Transverse colon (tissue), 3 donors: ENCODE measurements at regions not wholly inside any gene's neighbourhood (a gene's known extent, or its start where the extent isn't known, plus 50 kb on each side); places are given as distances from the start of the nearest gene placed in this dataset.

Experiments used
- CTCF ChIP-seq, 5 experiments: fragments of 200-600 bp in 3 of 5; fragments of 450-650 bp in 2 of 5; sonication (generic) in 3 of 5; IDR thresholded peaks; 1 replicate in 2 of 5; 2 replicates in 3 of 5; pipeline ENCODE4 v1.5.1; 2016 to 2017; ENCODE audit warnings: antibody characterized with exemption in 5 of 5, inconsistent platforms in 3 of 5, mild to moderate bottlenecking in 2 of 5, moderate library complexity in 1 of 5
- POLR2A ChIP-seq: fragments of 450-650 bp; IDR thresholded peaks from one replicate; pipeline ENCODE4 v1.6.1; 2016; ENCODE audit warnings: antibody characterized with exemption, mild to moderate bottlenecking, moderate library complexity

- no peak for TF ChIP-seq CTCF (IDR thresholded peaks at IDR 0.05)
- no peak for TF ChIP-seq POLR2A
Measured at GRCh38 chr2:129827311-129828090, 152.0 kb upstream of the RAB6C start.
